ENCODE measurements at regions not wholly inside any gene's neighbourhood (a gene's known extent, or its start where the extent isn't known, plus 50 kb on each side); places are given as distances from the start of the nearest gene placed in this dataset.
A peak's percentile ranks its signal among the peaks of the same experiment; 100 is the strongest.
"Not testable (repeated sequence)": the region's sequence is repeated elsewhere in the genome, so short reads cannot be mapped to it uniquely, and the experiment has no call there.

- ChIA-PET POLR2A (no interaction called here), CTCF (no interaction called here)
- Histone ChIP-seq H3K9me3 (ENCODE audit: control insufficient read depth, insufficient read depth, low read depth, low read length) (no peaks in the 10 kb centered on the region), H3K4me3 (ENCODE audit: low read depth, low read length) (no peak overlapping the region), H3K27ac (ENCODE audit: extremely low read depth, low read depth, low read length) (no peak overlapping the region), H3K36me3 (ENCODE audit: control insufficient read depth in 2 of 2, insufficient read depth in 1 of 2, low read length in 2 of 2) (no peaks in the 10 kb centered on the region), H3K4me1 (ENCODE audit: control insufficient read depth, insufficient read depth, low read length) (no peaks in the 10 kb centered on the region)
- TF ChIP-seq ZNF707 (tag by site-specific recombination; IDR thresholded peaks at IDR 0.05) = no peak
- TF ChIP-seq ZNF391 (tag by site-specific recombination; IDR thresholded peaks at IDR 0.05; ENCODE audit: borderline replicate concordance, low read depth) = no peak
- TF ChIP-seq ZNF18 (tag by site-specific recombination; IDR thresholded peaks at IDR 0.05) = no peak
- TF ChIP-seq ZNF610 (tag by site-specific recombination; IDR thresholded peaks at IDR 0.05; ENCODE audit: borderline replicate concordance) = no peak
- no peak for TF ChIP-seq RBAK (tag by site-specific recombination; IDR thresholded peaks at IDR 0.05)
- TF ChIP-seq GLI2 (tag by site-specific recombination; IDR thresholded peaks at IDR 0.05; ENCODE audit: borderline replicate concordance, low read depth) = no peak
- no peak for TF ChIP-seq ZNF777 (tag by site-specific recombination; IDR thresholded peaks at IDR 0.05; ENCODE audit: borderline replicate concordance)
- TF ChIP-seq ZBTB8A (tag by site-specific recombination; IDR thresholded peaks at IDR 0.05) = no peak
- TF ChIP-seq TRIM28 (IDR thresholded peaks at IDR 0.05; ENCODE audit: borderline replicate concordance, low read length) = no peak
Measured at GRCh38 chr15:87703327-87704111, 553.0 kb downstream of the NTRK3 start.

GRCh38 chr15:87702270-87702669 is 554.3 kb downstream of the NTRK3 start:
- Histone ChIP-seq H3K4me1 (ENCODE audit: control insufficient read depth, insufficient read depth, low read length) (no peaks in the 10 kb centered on the region), H3K27ac (ENCODE audit: extremely low read depth, low read depth, low read length) (no peak overlapping the region), H3K9me3 (ENCODE audit: control insufficient read depth, insufficient read depth, low read depth, low read length) (no peaks in the 10 kb centered on the region), H3K4me3 (ENCODE audit: low read depth, low read length) (no peak overlapping the region), H3K36me3 (ENCODE audit: control insufficient read depth in 2 of 2, insufficient read depth in 1 of 2, low read length in 2 of 2) (no peaks in the 10 kb centered on the region)
- ChIA-PET POLR2A (no interaction called here), CTCF (no interaction called here)
- no peak for TF ChIP-seq ZNF664 (tag by site-specific recombination; IDR thresholded peaks at IDR 0.05)
- no peak for TF ChIP-seq ZNF785 (tag by site-specific recombination; IDR thresholded peaks at IDR 0.05)
- TF ChIP-seq ZBTB44 (tag by site-specific recombination; IDR thresholded peaks at IDR 0.05) = no peak
- TF ChIP-seq ZNF514 (tag by site-specific recombination; IDR thresholded peaks at IDR 0.05) = no peak
- no peak for TF ChIP-seq ZNF112 (tag by site-specific recombination; IDR thresholded peaks at IDR 0.05)
- TF ChIP-seq SCRT2 (tag by site-specific recombination; IDR thresholded peaks at IDR 0.05) = no peak

- H3K9me3 ChIP-seq (ENCODE audit: control insufficient read depth, insufficient read depth, low read depth, low read length); H3K4me1 ChIP-seq (ENCODE audit: control insufficient read depth, insufficient read depth, low read length); H3K36me3 ChIP-seq (ENCODE audit: control insufficient read depth in 2 of 2, insufficient read depth in 1 of 2, low read length in 2 of 2); POLR2A ChIA-PET; H3K27ac ChIP-seq (ENCODE audit: extremely low read depth, low read depth, low read length); H3K4me3 ChIP-seq (ENCODE audit: low read depth, low read length); CTCF ChIA-PET: not testable (repeated sequence)
- peak; percentile 54; the same call in 1 of the 2 replicates for TF ChIP-seq ZNF146 (tag by site-specific recombination; IDR thresholded peaks at IDR 0.05)
Measured at GRCh38 chr15:87698467-87698866, 558.1 kb downstream of the NTRK3 start.

GRCh38 chr15:87689716-87690115 is 566.8 kb downstream of the NTRK3 start:
- Histone ChIP-seq H3K4me1 (ENCODE audit: control insufficient read depth, insufficient read depth, low read length) (no peaks in the 10 kb centered on the region), H3K9me3 (ENCODE audit: control insufficient read depth, insufficient read depth, low read depth, low read length) (no peaks in the 10 kb centered on the region), H3K4me3 (ENCODE audit: low read depth, low read length) (no peak overlapping the region), H3K27ac (ENCODE audit: extremely low read depth, low read depth, low read length) (no peak overlapping the region), H3K36me3 (ENCODE audit: control insufficient read depth in 2 of 2, insufficient read depth in 1 of 2, low read length in 2 of 2) (no peaks in the 10 kb centered on the region)
- CTCF ChIA-PET = interaction anchor here (0.7 kb wide), 1 partner anchor 552 kb away, joined by 5 read pairs; no protein-coding TSS in a partner anchor
- POLR2A ChIA-PET = no interaction called here
- TF ChIP-seq ZNF677 (tag by site-specific recombination; IDR thresholded peaks at IDR 0.05) (peak; percentile 96), ZNF791 (tag by site-specific recombination; IDR thresholded peaks at IDR 0.05) (no peak)
